ENCODE measurements at regions not wholly inside any gene's neighbourhood (a gene's known extent, or its start where the extent isn't known, plus 50 kb on each side); places are given as distances from the start of the nearest gene placed in this dataset.
"Not testable (repeated sequence)": the region's sequence is repeated elsewhere in the genome, so short reads cannot be mapped to it uniquely, and the experiment has no call there.

DNA sequence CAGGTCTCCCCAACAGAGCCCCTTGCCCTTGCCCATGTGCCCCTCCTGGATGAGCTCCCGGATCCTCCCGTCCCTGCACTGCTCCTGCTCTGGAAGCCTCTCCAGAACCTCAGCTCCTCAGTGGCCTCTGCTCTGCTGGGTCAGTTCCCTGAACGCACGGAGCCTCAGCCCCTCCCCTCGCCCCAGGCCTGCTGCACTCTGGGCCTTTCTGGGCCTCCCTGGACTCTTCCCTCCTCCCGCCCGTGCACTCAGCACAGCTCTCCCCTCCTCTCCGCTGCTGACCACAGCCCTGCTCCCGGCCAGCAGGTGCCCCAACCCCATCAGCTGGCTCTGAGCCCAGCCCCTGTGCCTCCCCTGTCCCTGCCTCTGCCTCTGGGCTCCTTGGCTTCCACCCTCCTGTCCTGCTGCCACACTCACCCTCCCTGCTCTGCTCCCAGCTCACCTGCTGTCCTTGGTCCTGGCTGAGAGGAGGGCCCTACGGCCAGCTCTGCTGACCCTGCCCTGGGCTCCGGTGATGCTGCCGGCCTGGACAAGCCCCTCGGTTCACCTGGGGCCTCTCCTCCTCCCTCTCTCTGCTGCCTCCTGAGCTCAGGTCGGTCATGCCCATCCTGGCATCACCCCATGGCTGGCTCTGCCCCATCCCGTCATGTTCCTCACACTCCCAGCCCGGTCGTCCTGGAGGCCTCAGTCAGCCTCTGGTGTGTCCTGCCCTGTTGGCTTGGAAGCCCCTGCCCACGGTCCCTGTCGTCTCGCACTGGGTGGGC, 248.4 kb downstream of the TMEM121 start:
- H2AFZ ChIP-seq; H3F3A ChIP-seq (replicated peaks; ENCODE audit: low read depth); H3K79me2 ChIP-seq (replicated peaks; ENCODE audit: insufficient read depth); H3K4me1 Mint-ChIP-seq; H3K4me2 ChIP-seq; H3K4me3 Mint-ChIP-seq; H3K9me2 ChIP-seq (ENCODE audit: insufficient read depth); H3K4me1 ChIP-seq (ENCODE audit: insufficient read depth); H4K20me1 ChIP-seq (replicated peaks; ENCODE audit: insufficient read depth); H3K27ac ChIP-seq (ENCODE audit: low read depth); DNase-seq (ENCODE audit: low spot score); H3K4me3 ChIP-seq; H3K36me3 ChIP-seq (ENCODE audit: insufficient read depth); H3K27ac Mint-ChIP-seq; ATAC-seq; H3K27me3 ChIP-seq (ENCODE audit: insufficient read depth): not testable (repeated sequence)
- H3K36me3 Mint-ChIP-seq (ENCODE audit: low read depth): peaks cover 43% of the 10 kb centered on the region
- peaks cover 17% of the 10 kb centered on the region for H3K27me3 Mint-ChIP-seq (ENCODE audit: insufficient read depth, low read depth, poor library complexity)
- peaks cover 83% of the 10 kb centered on the region for H3K9me3 Mint-ChIP-seq

DNA sequence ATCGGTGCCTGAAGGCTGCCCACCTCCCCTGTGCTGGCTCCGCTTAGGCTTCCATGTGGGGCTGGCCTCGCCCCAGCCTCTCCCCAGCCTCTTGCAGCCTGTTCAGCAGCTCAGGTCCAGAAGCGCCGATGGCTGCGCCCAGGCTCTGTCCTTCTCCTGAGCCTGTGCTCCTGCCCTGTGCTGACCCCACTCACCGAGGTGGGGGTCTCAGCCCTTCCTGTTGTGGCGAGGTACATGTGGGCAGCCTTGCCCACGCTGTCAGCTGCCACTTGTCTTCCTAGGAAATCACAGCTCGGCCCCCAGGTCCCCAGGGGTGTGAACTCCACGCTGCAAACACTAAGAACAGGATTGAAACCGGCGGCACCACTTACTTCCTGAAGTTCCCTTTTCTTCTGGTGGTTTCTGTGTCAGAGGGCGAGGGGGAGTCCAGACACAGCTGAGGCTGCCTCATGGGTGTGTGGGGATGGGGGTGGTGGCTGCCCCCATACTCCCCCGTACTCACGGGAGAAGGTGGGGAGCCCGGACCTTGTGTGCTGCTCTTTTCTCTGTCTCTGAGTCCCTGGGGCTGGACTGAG, 249.1 kb downstream of the TMEM121 start:
- peaks cover 37% of the 10 kb centered on the region for H3K36me3 Mint-ChIP-seq (ENCODE audit: low read depth)
- H3K9me3 Mint-ChIP-seq: peaks cover 83% of the 10 kb centered on the region
- not testable (repeated sequence) for H3K27me3 ChIP-seq (ENCODE audit: insufficient read depth)

DNA sequence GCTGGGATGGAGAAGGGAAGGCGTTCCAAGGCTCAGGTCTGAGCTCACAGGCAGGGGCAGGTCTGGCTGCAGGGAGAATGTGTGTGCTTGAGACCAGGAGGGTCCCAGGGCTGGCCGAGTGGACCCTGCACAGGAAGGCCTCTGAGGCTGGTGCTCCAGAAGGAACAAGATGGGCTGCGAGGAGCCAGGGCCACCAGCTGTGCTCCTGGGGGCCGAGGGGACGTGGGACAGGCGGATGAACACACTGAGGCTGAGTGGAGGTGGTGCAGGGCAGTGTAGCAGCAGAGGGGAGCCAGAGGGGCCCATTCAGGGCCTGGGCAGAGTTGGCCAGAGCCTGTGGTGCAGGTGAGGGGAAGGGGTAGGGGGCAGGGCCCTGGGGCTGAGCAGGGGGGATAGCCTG, 249.7 kb downstream of the TMEM121 start:
- ATAC-seq; H3K4me3 ChIP-seq; H3K27ac Mint-ChIP-seq; H3K79me2 ChIP-seq (replicated peaks; ENCODE audit: insufficient read depth); H3K27ac ChIP-seq (ENCODE audit: low read depth); H3K4me2 ChIP-seq; H3K9me2 ChIP-seq (ENCODE audit: insufficient read depth); H4K20me1 ChIP-seq (replicated peaks; ENCODE audit: insufficient read depth); H3K36me3 ChIP-seq (ENCODE audit: insufficient read depth); H2AFZ ChIP-seq; H3F3A ChIP-seq (replicated peaks; ENCODE audit: low read depth); DNase-seq (ENCODE audit: low spot score); H3K4me3 Mint-ChIP-seq; H3K4me1 ChIP-seq (ENCODE audit: insufficient read depth); H3K4me1 Mint-ChIP-seq; H3K27me3 ChIP-seq (ENCODE audit: insufficient read depth): not testable (repeated sequence)
- Mint-ChIP-seq H3K9me3 (peaks cover 84% of the 10 kb centered on the region), H3K36me3 (ENCODE audit: low read depth) (peaks cover 35% of the 10 kb centered on the region), H3K27me3 (ENCODE audit: insufficient read depth, low read depth, poor library complexity) (peaks cover 12% of the 10 kb centered on the region)

More for the DNA sequence above, 249.1 kb downstream of the TMEM121 start:
- not testable (repeated sequence) for H3F3A ChIP-seq (replicated peaks; ENCODE audit: low read depth); H3K4me2 ChIP-seq; H3K4me1 Mint-ChIP-seq; H3K79me2 ChIP-seq (replicated peaks; ENCODE audit: insufficient read depth); H2AFZ ChIP-seq; H3K9me2 ChIP-seq (ENCODE audit: insufficient read depth); H3K27ac Mint-ChIP-seq; H3K36me3 ChIP-seq (ENCODE audit: insufficient read depth); H3K27ac ChIP-seq (ENCODE audit: low read depth); H4K20me1 ChIP-seq (replicated peaks; ENCODE audit: insufficient read depth); H3K4me3 Mint-ChIP-seq; ATAC-seq; H3K4me1 ChIP-seq (ENCODE audit: insufficient read depth); DNase-seq (ENCODE audit: low spot score); H3K4me3 ChIP-seq
- H3K27me3 Mint-ChIP-seq (ENCODE audit: insufficient read depth, low read depth, poor library complexity): peaks cover 12% of the 10 kb centered on the region

DNA sequence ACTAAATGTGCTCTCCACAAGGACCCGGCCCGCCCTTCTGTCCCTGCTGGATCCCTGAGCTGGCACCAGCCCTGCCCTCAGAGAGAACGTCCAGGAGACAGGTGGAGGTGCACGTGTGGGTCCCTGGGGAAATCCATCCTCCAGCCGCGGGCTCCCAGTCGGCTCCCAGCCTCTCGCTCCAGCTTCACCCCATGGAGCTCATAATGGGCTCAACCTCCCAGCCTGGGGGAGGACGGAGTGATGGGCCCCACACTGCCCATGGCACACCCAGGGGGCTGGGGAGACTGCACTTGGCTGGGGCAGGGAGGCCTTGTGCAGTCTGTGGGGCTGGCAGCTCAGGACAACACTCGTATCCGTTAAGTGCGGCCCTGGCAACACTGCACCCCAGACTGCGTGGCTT, 250.5 kb downstream of the TMEM121 start:
- Mint-ChIP-seq H3K36me3 (ENCODE audit: low read depth) (peaks cover 36% of the 10 kb centered on the region), H3K9me3 (peaks cover 91% of the 10 kb centered on the region), H3K4me1 (no peaks in the 10 kb centered on the region), H3K27me3 (ENCODE audit: insufficient read depth, low read depth, poor library complexity) (peaks cover 14% of the 10 kb centered on the region), H3K4me3 (no peak overlapping the region), H3K27ac (no peak overlapping the region)
- Histone ChIP-seq H3K4me3 (no peak overlapping the region), H3K9me2 (ENCODE audit: insufficient read depth) (no peaks in the 10 kb centered on the region), H3K27ac (ENCODE audit: low read depth) (no peak overlapping the region), H4K20me1 (replicated peaks; ENCODE audit: insufficient read depth) (no peaks in the 10 kb centered on the region), H3K27me3 (ENCODE audit: insufficient read depth) (no peaks in the 10 kb centered on the region), H3K79me2 (replicated peaks; ENCODE audit: insufficient read depth) (no peaks in the 10 kb centered on the region), H3K4me1 (ENCODE audit: insufficient read depth) (no peaks in the 10 kb centered on the region), H3K36me3 (ENCODE audit: insufficient read depth) (no peaks in the 10 kb centered on the region; the same call in 1 of the 2 replicates), H3K4me2 (no peak overlapping the region), H3F3A (replicated peaks; ENCODE audit: low read depth) (no peaks in the 10 kb centered on the region), H2AFZ (no peak overlapping the region)
- DNase-seq (ENCODE audit: low spot score) (no peak), ATAC-seq (no peak)
- TF ChIP-seq CREB1 (CRISPR knock-in tag; IDR thresholded peaks at IDR 0.05; ENCODE audit: low read depth): no peak
- no peak for TF ChIP-seq POLR2AphosphoS5 (IDR thresholded peaks at IDR 0.05; ENCODE audit: low read depth)
- TF ChIP-seq ZNF331 (CRISPR knock-in tag; IDR thresholded peaks at IDR 0.05; ENCODE audit: low read depth): no peak
- TF ChIP-seq STAT1 (IDR thresholded peaks at IDR 0.05; ENCODE audit: unreplicated experiment): no peak
- no peak for TF ChIP-seq EZH2phosphoT487 (IDR thresholded peaks at IDR 0.05; ENCODE audit: unreplicated experiment)
- TF ChIP-seq, protein P1, sequence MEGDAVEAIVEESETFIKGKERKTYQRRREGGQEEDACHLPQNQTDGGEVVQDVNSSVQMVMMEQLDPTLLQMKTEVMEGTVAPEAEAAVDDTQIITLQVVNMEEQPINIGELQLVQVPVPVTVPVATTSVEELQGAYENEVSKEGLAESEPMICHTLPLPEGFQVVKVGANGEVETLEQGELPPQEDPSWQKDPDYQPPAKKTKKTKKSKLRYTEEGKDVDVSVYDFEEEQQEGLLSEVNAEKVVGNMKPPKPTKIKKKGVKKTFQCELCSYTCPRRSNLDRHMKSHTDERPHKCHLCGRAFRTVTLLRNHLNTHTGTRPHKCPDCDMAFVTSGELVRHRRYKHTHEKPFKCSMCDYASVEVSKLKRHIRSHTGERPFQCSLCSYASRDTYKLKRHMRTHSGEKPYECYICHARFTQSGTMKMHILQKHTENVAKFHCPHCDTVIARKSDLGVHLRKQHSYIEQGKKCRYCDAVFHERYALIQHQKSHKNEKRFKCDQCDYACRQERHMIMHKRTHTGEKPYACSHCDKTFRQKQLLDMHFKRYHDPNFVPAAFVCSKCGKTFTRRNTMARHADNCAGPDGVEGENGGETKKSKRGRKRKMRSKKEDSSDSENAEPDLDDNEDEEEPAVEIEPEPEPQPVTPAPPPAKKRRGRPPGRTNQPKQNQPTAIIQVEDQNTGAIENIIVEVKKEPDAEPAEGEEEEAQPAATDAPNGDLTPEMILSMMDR (conservative IDR thresholded peaks at IDR 0.05; ENCODE audit: low read depth in 2 of 2): no peak
- TF ChIP-seq, protein P2, sequence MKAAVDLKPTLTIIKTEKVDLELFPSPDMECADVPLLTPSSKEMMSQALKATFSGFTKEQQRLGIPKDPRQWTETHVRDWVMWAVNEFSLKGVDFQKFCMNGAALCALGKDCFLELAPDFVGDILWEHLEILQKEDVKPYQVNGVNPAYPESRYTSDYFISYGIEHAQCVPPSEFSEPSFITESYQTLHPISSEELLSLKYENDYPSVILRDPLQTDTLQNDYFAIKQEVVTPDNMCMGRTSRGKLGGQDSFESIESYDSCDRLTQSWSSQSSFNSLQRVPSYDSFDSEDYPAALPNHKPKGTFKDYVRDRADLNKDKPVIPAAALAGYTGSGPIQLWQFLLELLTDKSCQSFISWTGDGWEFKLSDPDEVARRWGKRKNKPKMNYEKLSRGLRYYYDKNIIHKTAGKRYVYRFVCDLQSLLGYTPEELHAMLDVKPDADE (IDR thresholded peaks at IDR 0.05): no peak
- TF ChIP-seq NANOG (IDR thresholded peaks at IDR 0.05; ENCODE audit: borderline replicate concordance): no peak
